ENCODE measurements at regions not wholly inside any gene's neighbourhood (a gene's known extent, or its start where the extent isn't known, plus 50 kb on each side); places are given as distances from the start of the nearest gene placed in this dataset.
"Not testable (repeated sequence)": the region's sequence is repeated elsewhere in the genome, so short reads cannot be mapped to it uniquely, and the experiment has no call there.

GRCh38 chr3:69613286-69613685 lies 126.0 kb upstream of the MITF start (continued):
- TF ChIP-seq PREB (CRISPR knock-in tag; IDR thresholded peaks at IDR 0.05; ENCODE audit: borderline replicate concordance) = no peak

- Mint-ChIP-seq H3K27ac (no peak overlapping the region), H3K36me3 (no peaks in the 10 kb centered on the region), H3K27me3 (ENCODE audit: low read depth) (peaks cover 28% of the 10 kb centered on the region), H3K4me3 (no peak overlapping the region), H3K4me1 (0 out of 2 replicates have a peak, but pooled peaks cover 3% of the 10 kb centered on the region), H3K9me3 (peaks cover 28% of the 10 kb centered on the region)
- no peak for ATAC-seq
- CTCF ChIA-PET = no interaction called here
- TF ChIP-seq CBFB (CRISPR knock-in tag; IDR thresholded peaks at IDR 0.05; ENCODE audit: low read depth) (no peak), SMAD3 (CRISPR knock-in tag; IDR thresholded peaks at IDR 0.05; ENCODE audit: borderline replicate concordance) (no peak)
- DNase-seq (ENCODE audit: low spot score) = no peak
- POLR2A ChIA-PET = no interaction called here
Observed at GRCh38 chr3:69612791-69613190, 126.5 kb upstream of the MITF start.

- peaks cover 55% of the 10 kb centered on the region for H3K27me3 Mint-ChIP-seq (ENCODE audit: low read depth)
- ATAC-seq; H3K36me3 Mint-ChIP-seq; CTCF ChIA-PET; H3K4me3 Mint-ChIP-seq; H3K27ac Mint-ChIP-seq; DNase-seq (ENCODE audit: low spot score); POLR2A ChIA-PET: not testable (repeated sequence)
- H3K4me1 Mint-ChIP-seq = peaks cover 12% of the 10 kb centered on the region
- H3K9me3 Mint-ChIP-seq = peaks cover 33% of the 10 kb centered on the region
Observed at GRCh38 chr3:69609566-69609965, 129.7 kb upstream of the MITF start.

GRCh38 chr3:69607466-69608305 lies 131.6 kb upstream of the MITF start:
- TF ChIP-seq ESRRA (CRISPR knock-in tag; IDR thresholded peaks at IDR 0.05; ENCODE audit: borderline replicate concordance) (no peak), JUN (CRISPR knock-in tag; IDR thresholded peaks at IDR 0.05) (no peak), MXD4 (CRISPR knock-in tag; IDR thresholded peaks at IDR 0.05; ENCODE audit: borderline replicate concordance) (no peak), FOXK1 (CRISPR knock-in tag; IDR thresholded peaks at IDR 0.05) (no peak), STAT6 (CRISPR knock-in tag; conservative IDR thresholded peaks at IDR 0.05; ENCODE audit: low read depth) (no peak), ZNF317 (CRISPR knock-in tag; IDR thresholded peaks at IDR 0.05; ENCODE audit: borderline replicate concordance, low read depth) (no peak), NR2C2 (CRISPR knock-in tag; IDR thresholded peaks at IDR 0.05) (no peak), CREB1 (CRISPR knock-in tag; IDR thresholded peaks at IDR 0.05) (no peak), ZNF423 (CRISPR knock-in tag; IDR thresholded peaks at IDR 0.05) (no peak), MAX (CRISPR knock-in tag; IDR thresholded peaks at IDR 0.05) (no peak), ERG (CRISPR knock-in tag; IDR thresholded peaks at IDR 0.05) (no peak)
- ChIA-PET CTCF (no interaction called here), POLR2A (no interaction called here)
- peaks cover 33% of the 10 kb centered on the region for H3K9me3 Mint-ChIP-seq
- H3K27ac Mint-ChIP-seq = no peak overlapping the region
- DNase-seq (ENCODE audit: low spot score) = no peak
- no peak for ATAC-seq
- peaks cover 59% of the 10 kb centered on the region for H3K27me3 Mint-ChIP-seq (ENCODE audit: low read depth)
- no peaks in the 10 kb centered on the region for H3K36me3 Mint-ChIP-seq
- H3K4me3 Mint-ChIP-seq = no peak overlapping the region
- H3K4me1 Mint-ChIP-seq = peaks cover 12% of the 10 kb centered on the region

All from WTC11 (cell line).